GM12892 (cell line): ENCODE measurements at regions not wholly inside any gene's neighbourhood (a gene's known extent, or its start where the extent isn't known, plus 50 kb on each side); places are given as distances from the start of the nearest gene placed in this dataset.

ENCODE experiments used
- POLR2A ChIP-seq: IDR thresholded peaks from 2 replicates; pipeline ENCODE4 v1.6.1; 2011; ENCODE audit warnings: low read depth, low read length, control low read depth
- TAF1 ChIP-seq: IDR thresholded peaks from 2 replicates; pipeline ENCODE4 v1.6.1; 2011; ENCODE audit warnings: low read depth, mild to moderate bottlenecking, control low read depth, low read length, borderline replicate concordance

GRCh38 chr6:88402909-88403308, 236.8 kb upstream of the CNR1 start:
- TF ChIP-seq TAF1 (no peak), POLR2A (no peak)
